ENCODE measurements at regions not wholly inside any gene's neighbourhood (a gene's known extent, or its start where the extent isn't known, plus 50 kb on each side); places are given as distances from the start of the nearest gene placed in this dataset.

GRCh38 chr11:91837411-91838330 is 386.9 kb upstream of the FAT3 start:
- no peak for TF ChIP-seq CTCF (IDR thresholded peaks at IDR 0.05; ENCODE audit: insufficient read depth in 1 of 2, low read depth in 1 of 2, low read length in 1 of 2, severe bottlenecking in 1 of 2, unreplicated experiment in 1 of 2)
- CTCF ChIA-PET = no interaction called here
- POLR2A ChIA-PET = no interaction called here
- no peak for DNase-seq
- H3K4me1 Mint-ChIP-seq (ENCODE audit: low read depth, unreplicated experiment) = peaks cover 7% of the 10 kb centered on the region
- no peak overlapping the region for H3K4me3 Mint-ChIP-seq (ENCODE audit: unreplicated experiment)
- intact Hi-C loops (cut with micrococcal nuclease; ENCODE audit: unreplicated experiment) = loop anchor here (5.0 kb wide), 1 partner anchor 50 kb away; no protein-coding TSS in a partner anchor
- no peak overlapping the region for H3K27ac Mint-ChIP-seq (ENCODE audit: unreplicated experiment)
- no peaks in the 10 kb centered on the region for H3K27me3 Mint-ChIP-seq (ENCODE audit: insufficient read depth, unreplicated experiment)
- Histone ChIP-seq H3K36me3 (ENCODE audit: control insufficient read depth, insufficient read depth, low read length) (no peaks in the 10 kb centered on the region), H3K9me3 (no peaks in the 10 kb centered on the region), H3K4me1 (no peaks in the 10 kb centered on the region), H3K4me3 (ENCODE audit: low read depth, low read length) (no peak overlapping the region), H3K27me3 (replicated peaks; ENCODE audit: control insufficient read depth, insufficient read depth, low read length) (no peaks in the 10 kb centered on the region; the same call in 1 of the 2 replicates)
- no peaks in the 10 kb centered on the region for H3K9me3 Mint-ChIP-seq (ENCODE audit: unreplicated experiment)
- no TSS peak for BruUV-seq (replicated peaks)
- no peaks in the 10 kb centered on the region for H3K36me3 Mint-ChIP-seq (ENCODE audit: insufficient read depth, unreplicated experiment)

GRCh38 chr11:91835051-91835560 is 389.5 kb upstream of the FAT3 start:
- H3K4me1 ChIP-seq = no peaks in the 10 kb centered on the region
- no peaks in the 10 kb centered on the region for H3K36me3 ChIP-seq (ENCODE audit: control insufficient read depth, insufficient read depth, low read length)
- TF ChIP-seq CTCF (IDR thresholded peaks at IDR 0.05; ENCODE audit: insufficient read depth in 1 of 2, low read depth in 1 of 2, low read length in 1 of 2, severe bottlenecking in 1 of 2, unreplicated experiment in 1 of 2) = no peak
- H3K4me3 Mint-ChIP-seq (ENCODE audit: unreplicated experiment) = no peak overlapping the region
- H3K27me3 ChIP-seq (replicated peaks; ENCODE audit: control insufficient read depth, insufficient read depth, low read length) = no peaks in the 10 kb centered on the region
- ChIA-PET CTCF (no interaction called here), POLR2A (no interaction called here)
- H3K9me3 Mint-ChIP-seq (ENCODE audit: unreplicated experiment) = peaks cover 20% of the 10 kb centered on the region
- no peaks in the 10 kb centered on the region for H3K27me3 Mint-ChIP-seq (ENCODE audit: insufficient read depth, unreplicated experiment)
- no peak overlapping the region for H3K27ac Mint-ChIP-seq (ENCODE audit: unreplicated experiment)
- DNase-seq = no peak
- intact Hi-C loops (cut with micrococcal nuclease; ENCODE audit: unreplicated experiment) = loop anchor here (5.0 kb wide), 1 partner anchor 52 kb away; no protein-coding TSS in a partner anchor
- H3K4me3 ChIP-seq (ENCODE audit: low read depth, low read length) = no peak overlapping the region
- BruUV-seq (replicated peaks) = no TSS peak
- peaks cover 7% of the 10 kb centered on the region for H3K4me1 Mint-ChIP-seq (ENCODE audit: low read depth, unreplicated experiment)
- H3K9me3 ChIP-seq = peaks cover 10% of the 10 kb centered on the region
- no peaks in the 10 kb centered on the region for H3K36me3 Mint-ChIP-seq (ENCODE audit: insufficient read depth, unreplicated experiment)

- H3K27me3 ChIP-seq (replicated peaks; ENCODE audit: control insufficient read depth, insufficient read depth, low read length) = no peaks in the 10 kb centered on the region
- Mint-ChIP-seq H3K27me3 (ENCODE audit: insufficient read depth, unreplicated experiment) (no peaks in the 10 kb centered on the region), H3K9me3 (ENCODE audit: unreplicated experiment) (peaks cover 31% of the 10 kb centered on the region), H3K36me3 (ENCODE audit: insufficient read depth, unreplicated experiment) (no peaks in the 10 kb centered on the region), H3K27ac (ENCODE audit: unreplicated experiment) (no peak overlapping the region), H3K4me1 (ENCODE audit: low read depth, unreplicated experiment) (no peaks in the 10 kb centered on the region), H3K4me3 (ENCODE audit: unreplicated experiment) (no peak overlapping the region)
- BruUV-seq (replicated peaks) = no TSS peak
- H3K4me3 ChIP-seq (ENCODE audit: low read depth, low read length) = no peak overlapping the region
- peaks cover 11% of the 10 kb centered on the region for H3K9me3 ChIP-seq
- POLR2A ChIA-PET = no interaction called here
- no peaks in the 10 kb centered on the region for H3K4me1 ChIP-seq
- CTCF ChIA-PET = no interaction called here
- H3K36me3 ChIP-seq (ENCODE audit: control insufficient read depth, insufficient read depth, low read length) = no peaks in the 10 kb centered on the region
- DNase-seq = no peak
- intact Hi-C loops (cut with micrococcal nuclease; ENCODE audit: unreplicated experiment) = no loop called here
- TF ChIP-seq CTCF (IDR thresholded peaks at IDR 0.05; ENCODE audit: insufficient read depth in 1 of 2, low read depth in 1 of 2, low read length in 1 of 2, severe bottlenecking in 1 of 2, unreplicated experiment in 1 of 2) = no peak
Observed at GRCh38 chr11:91828901-91829300, 395.7 kb upstream of the FAT3 start.

Measured in Caco-2 (cell line).